IMR-90 (cell line): ENCODE measurements at regions not wholly inside any gene's neighbourhood (a gene's known extent, or its start where the extent isn't known, plus 50 kb on each side); places are given as distances from the start of the nearest gene placed in this dataset.

Source experiments
- ATAC-seq: fragments of 200-7000 bp; cut with Tn5 transposase; 2 replicates; pipeline ENCODE4 v1.9.1; 2020; ENCODE audit warnings: low read depth, mild to moderate bottlenecking, moderate library complexity
- BruUV-seq: library from RNA; stranded (reverse); fragments of 400-500 nt; replicated peaks from 2 replicates; lab custom pipeline; 2021; lab: Mats Ljungman, UMichigan
- CTCF ChIA-PET: fragments of 300-600 bp; formaldehyde crosslinking; extraction: SDS; loops from one replicate; lab custom pipeline; 2021; ENCODE audit warnings: antibody characterized with exemption; lab: Yijun Ruan, JAX
- POLR2A ChIA-PET: fragments of 300-600 bp; sonication (Branson Sonifier 250); formaldehyde crosslinking; loops from one replicate; lab custom pipeline; 2022; ENCODE audit warnings: antibody characterized with exemption; ENCODE audit not compliant: unreplicated experiment; lab: Charles Lee
- DNase-seq: peaks from one replicate; pipeline ENCODE4 v3.0.0; 2013
- H2AFZ ChIP-seq: replicated peaks from 2 replicates; pipeline ENCODE3; 2013; ENCODE audit warnings: low read length, mild to moderate bottlenecking; ENCODE audit not compliant: poor library complexity
- H2AK5ac ChIP-seq: 2 replicates; pipeline ENCODE4 v1.6.1; 2013; ENCODE audit warnings: low read depth, low read length, inconsistent platforms
- H2AK9ac ChIP-seq: replicated peaks from 2 replicates; pipeline ENCODE3; 2013; ENCODE audit warnings: mild to moderate bottlenecking, low read depth, low read length, moderate library complexity; ENCODE audit not compliant: poor library complexity
- H2BK120ac ChIP-seq: 2 replicates; pipeline ENCODE4 v1.6.1; 2013; ENCODE audit warnings: low read depth, low read length, inconsistent platforms
- H2BK15ac ChIP-seq: 3 replicates; pipeline ENCODE4 v1.6.1; 2013; ENCODE audit warnings: low read depth, low read length, inconsistent platforms
- H2BK20ac ChIP-seq: 2 replicates; pipeline ENCODE4 v1.6.1; 2013; ENCODE audit warnings: low read depth, mild to moderate bottlenecking, inconsistent platforms, low read length, moderate library complexity
- H2BK5ac ChIP-seq: 2 replicates; pipeline ENCODE4 v1.6.1; 2013; ENCODE audit warnings: mild to moderate bottlenecking, low read depth, low read length, inconsistent platforms; ENCODE audit not compliant: poor library complexity, severe bottlenecking
- H3K14ac ChIP-seq: replicated peaks from 2 replicates; pipeline ENCODE4 v1.6.1; 2013; ENCODE audit warnings: low read depth, low read length, inconsistent platforms
- H3K18ac ChIP-seq: 2 replicates; pipeline ENCODE4 v1.6.1; 2013; ENCODE audit warnings: low read depth, low read length, control low read depth
- H3K23ac ChIP-seq: 2 replicates; pipeline ENCODE4 v1.6.1; 2013; ENCODE audit warnings: low read depth, low read length, inconsistent platforms
- H3K27ac ChIP-seq: 2 replicates; pipeline ENCODE4 v1.5.1; 2013; ENCODE audit warnings: mild to moderate bottlenecking, control low read depth, low read length; ENCODE audit not compliant: insufficient read depth
- H3K27me3 ChIP-seq: 2 replicates; pipeline ENCODE4 v1.6.1; 2013; ENCODE audit warnings: low read length; ENCODE audit not compliant: control insufficient read depth, insufficient read depth
- H3K36me3 ChIP-seq: 2 replicates; pipeline ENCODE4 v1.6.1; 2013; ENCODE audit warnings: low read length, mixed read lengths; ENCODE audit not compliant: control insufficient read depth, insufficient read depth
- H3K4ac ChIP-seq: 2 replicates; pipeline ENCODE4 v1.6.1; 2013; ENCODE audit warnings: low read depth, low read length, inconsistent platforms
- H3K4me1 ChIP-seq: 2 replicates; pipeline ENCODE4 v1.6.1; 2013; ENCODE audit warnings: low read length, mixed read lengths; ENCODE audit not compliant: control insufficient read depth, insufficient read depth
- H3K4me2 ChIP-seq: 2 replicates; pipeline ENCODE4 v1.6.1; 2013; ENCODE audit warnings: low read depth, mild to moderate bottlenecking, control low read depth, low read length, moderate library complexity
- H3K4me3 ChIP-seq: 2 replicates; pipeline ENCODE4 v1.5.1; 2013; ENCODE audit warnings: low read depth, mild to moderate bottlenecking, control low read depth, low read length, moderate library complexity; ENCODE audit not compliant: insufficient read depth
- H3K56ac ChIP-seq: 2 replicates; pipeline ENCODE4 v1.6.1; 2013; ENCODE audit warnings: low read length, inconsistent platforms; ENCODE audit not compliant: insufficient read depth; ENCODE audit errors: extremely low read depth
- H3K79me1 ChIP-seq, 2 experiments: 2 replicates each; pipeline ENCODE4 v1.6.1; 2013; ENCODE audit warnings: low read length in 2 of 2, inconsistent platforms in 1 of 2, low read depth in 1 of 2
- H3K9ac ChIP-seq: 2 replicates; pipeline ENCODE4 v1.6.1; 2013; ENCODE audit warnings: low read depth, low read length, control low read depth
- H3K9me1 ChIP-seq: 2 replicates; pipeline ENCODE4 v1.6.1; 2013; ENCODE audit warnings: low read length, inconsistent platforms; ENCODE audit not compliant: insufficient read depth
- H3K9me3 ChIP-seq: 2 replicates; pipeline ENCODE4 v1.6.1; 2013; ENCODE audit warnings: low read length; ENCODE audit not compliant: control insufficient read depth, insufficient read depth
- H4K20me1 ChIP-seq: 2 replicates; pipeline ENCODE4 v1.6.1; 2013; ENCODE audit warnings: low read length, inconsistent platforms; ENCODE audit not compliant: insufficient read depth
- H4K5ac ChIP-seq: 2 replicates; pipeline ENCODE4 v1.6.1; 2013; ENCODE audit warnings: mild to moderate bottlenecking, low read depth, low read length, control low read depth
- H4K8ac ChIP-seq, 2 experiments: 2 replicates each; pipeline ENCODE4 v1.6.1; 2013; ENCODE audit warnings: low read depth in 2 of 2, low read length in 2 of 2, control low read depth in 1 of 2, inconsistent platforms in 1 of 2
- H4K91ac ChIP-seq: 2 replicates; pipeline ENCODE4 v1.6.1; 2013; ENCODE audit warnings: low read depth, low read length, inconsistent platforms; ENCODE audit not compliant: insufficient read depth
- BHLHE40 ChIP-seq: fragments of 150-350 bp; IDR thresholded peaks from 2 replicates; pipeline ENCODE4 v1.6.1; 2016; ENCODE audit warnings: mild to moderate bottlenecking, low read depth, low read length
- CEBPB ChIP-seq: IDR thresholded peaks from 2 replicates; pipeline ENCODE4 v1.6.1; 2012; ENCODE audit warnings: low read depth, low read length, improper control_type of control experiment
- CHD1 ChIP-seq: IDR thresholded peaks from 2 replicates; pipeline ENCODE4 v1.6.1; 2012; ENCODE audit warnings: low read depth, low read length, improper control_type of control experiment
- FOS ChIP-seq: fragments of 150-350 bp; IDR thresholded peaks from 2 replicates; pipeline ENCODE4 v1.6.1; 2016; ENCODE audit warnings: low read depth, low read length
- MAFK ChIP-seq: IDR thresholded peaks from 2 replicates; pipeline ENCODE4 v1.6.1; 2012; ENCODE audit warnings: low read depth, low read length, improper control_type of control experiment
- MAZ ChIP-seq: IDR thresholded peaks from 2 replicates; pipeline ENCODE4 v1.6.1; 2012; ENCODE audit warnings: low read depth, mild to moderate bottlenecking, low read length, improper control_type of control experiment, moderate library complexity, borderline replicate concordance
- MXI1 ChIP-seq: IDR thresholded peaks from 2 replicates; pipeline ENCODE4 v1.6.1; 2012; ENCODE audit warnings: low read depth, mild to moderate bottlenecking, low read length, moderate library complexity, borderline replicate concordance
- NFE2L2 ChIP-seq: fragments of 150-350 bp; IDR thresholded peaks from 2 replicates; pipeline ENCODE4 v1.6.1; 2016; ENCODE audit warnings: low read depth, mild to moderate bottlenecking, low read length
- POLR2A ChIP-seq: IDR thresholded peaks from 2 replicates; pipeline ENCODE4 v1.6.1; 2012; ENCODE audit warnings: mild to moderate bottlenecking, low read depth, low read length
- RAD21 ChIP-seq: IDR thresholded peaks from 2 replicates; pipeline ENCODE4 v1.6.1; 2012; ENCODE audit warnings: low read length, improper control_type of control experiment
- RCOR1 ChIP-seq: IDR thresholded peaks from 2 replicates; pipeline ENCODE4 v1.6.1; 2012; ENCODE audit warnings: mild to moderate bottlenecking, low read length, improper control_type of control experiment; ENCODE audit not compliant: insufficient replicate concordance
- RFX5 ChIP-seq: IDR thresholded peaks from 2 replicates; pipeline ENCODE4 v1.8.0; 2012; ENCODE audit warnings: low read depth, mild to moderate bottlenecking, low read length, moderate library complexity
- SMC3 ChIP-seq: fragments of 150-350 bp; IDR thresholded peaks from 2 replicates; pipeline ENCODE4 v1.6.1; 2016; ENCODE audit warnings: low read depth, mild to moderate bottlenecking, antibody characterized with exemption, low read length, moderate library complexity
- USF2 ChIP-seq: fragments of 150-350 bp; IDR thresholded peaks from 2 replicates; pipeline ENCODE4 v1.6.1; 2017; ENCODE audit warnings: mild to moderate bottlenecking, antibody characterized with exemption, low read length, low read depth
- dilution Hi-C: fragments of 300-500 bp; cut with HindIII; formaldehyde crosslinking; loops from one replicate; pipeline ENCODE4 v1.14.3; 2018; ENCODE audit warnings: low sequenced_read_pairs; ENCODE audit not compliant: unreplicated experiment
- in situ Hi-C: fragments of 300-500 bp; cut with MboI; formaldehyde crosslinking; loops from 3 replicates; pipeline ENCODE4 v1.14.3; 2019; ENCODE audit warnings: low sequenced_read_pairs, inconsistent platforms, mixed read lengths
- intact Hi-C: fragments of 100-400 bp; cut with micrococcal nuclease; formaldehyde crosslinking; loops from 2 replicates; pipeline ENCODE4 v1.10.0; 2022
- TF ChIP-seq, protein P1 (sequence below): conservative IDR thresholded peaks from 2 replicates; pipeline ENCODE4 v1.5.1; 2012; ENCODE audit warnings: mild to moderate bottlenecking, low read depth, low read length, improper control_type of control experiment
- TF ChIP-seq, protein P2 (sequence below): fragments of 150-350 bp; IDR thresholded peaks from 2 replicates; pipeline ENCODE4 v1.6.1; 2016; ENCODE audit warnings: low read depth, mild to moderate bottlenecking, low read length, moderate library complexity, borderline replicate concordance

- CTCF ChIA-PET = no interaction called here
Measured at GRCh38 chr3:27990324-27990723, 251.1 kb upstream of the CMC1 start.

More at GRCh38 chr3:27990324-27990723, 251.1 kb upstream of the CMC1 start:
- DNase-seq (no peak), ATAC-seq (no peak)
- H2AFZ ChIP-seq = no peak overlapping the region
- no peak overlapping the region for H4K5ac ChIP-seq
- no peaks in the 10 kb centered on the region for H3K9me1 ChIP-seq
- in situ Hi-C loops (no loop called here), dilution Hi-C loops (no loop called here), intact Hi-C loops (no loop called here)
- POLR2A ChIA-PET = no interaction called here
- H2BK5ac ChIP-seq = no peak overlapping the region
- H2BK15ac ChIP-seq = no peak overlapping the region
- H4K91ac ChIP-seq = no peak overlapping the region
- no peak overlapping the region for H3K23ac ChIP-seq
- H3K4me2 ChIP-seq = no peak overlapping the region
- no peak overlapping the region for H3K56ac ChIP-seq
- no peaks in the 10 kb centered on the region; the same call in 1 of the 2 replicates for H3K27me3 ChIP-seq
- no peaks in the 10 kb centered on the region for H3K36me3 ChIP-seq
- no peak overlapping the region for H2AK9ac ChIP-seq
- H3K4me1 ChIP-seq = no peaks in the 10 kb centered on the region
- no peaks in the 10 kb centered on the region for H3K79me1 ChIP-seq
- H3K4me3 ChIP-seq = no peak overlapping the region
- no peak overlapping the region for H2AK5ac ChIP-seq
- H2BK20ac ChIP-seq = no peak overlapping the region
- no peak overlapping the region for H3K4ac ChIP-seq
- BruUV-seq = no TSS peak
- H4K8ac ChIP-seq = no peak overlapping the region
- no peak overlapping the region for H3K27ac ChIP-seq
- H2BK120ac ChIP-seq = no peak overlapping the region
- no peaks in the 10 kb centered on the region for H3K9me3 ChIP-seq
- no peak overlapping the region for H3K14ac ChIP-seq
- no peak overlapping the region for H3K9ac ChIP-seq
- no peak overlapping the region for H3K18ac ChIP-seq
- no peak for TF ChIP-seq NFE2L2
- no peak for TF ChIP-seq FOS
- no peak for TF ChIP-seq POLR2A
- TF ChIP-seq RAD21 = no peak
- TF ChIP-seq, protein P1, sequence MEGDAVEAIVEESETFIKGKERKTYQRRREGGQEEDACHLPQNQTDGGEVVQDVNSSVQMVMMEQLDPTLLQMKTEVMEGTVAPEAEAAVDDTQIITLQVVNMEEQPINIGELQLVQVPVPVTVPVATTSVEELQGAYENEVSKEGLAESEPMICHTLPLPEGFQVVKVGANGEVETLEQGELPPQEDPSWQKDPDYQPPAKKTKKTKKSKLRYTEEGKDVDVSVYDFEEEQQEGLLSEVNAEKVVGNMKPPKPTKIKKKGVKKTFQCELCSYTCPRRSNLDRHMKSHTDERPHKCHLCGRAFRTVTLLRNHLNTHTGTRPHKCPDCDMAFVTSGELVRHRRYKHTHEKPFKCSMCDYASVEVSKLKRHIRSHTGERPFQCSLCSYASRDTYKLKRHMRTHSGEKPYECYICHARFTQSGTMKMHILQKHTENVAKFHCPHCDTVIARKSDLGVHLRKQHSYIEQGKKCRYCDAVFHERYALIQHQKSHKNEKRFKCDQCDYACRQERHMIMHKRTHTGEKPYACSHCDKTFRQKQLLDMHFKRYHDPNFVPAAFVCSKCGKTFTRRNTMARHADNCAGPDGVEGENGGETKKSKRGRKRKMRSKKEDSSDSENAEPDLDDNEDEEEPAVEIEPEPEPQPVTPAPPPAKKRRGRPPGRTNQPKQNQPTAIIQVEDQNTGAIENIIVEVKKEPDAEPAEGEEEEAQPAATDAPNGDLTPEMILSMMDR = no peak
- TF ChIP-seq, protein P2, sequence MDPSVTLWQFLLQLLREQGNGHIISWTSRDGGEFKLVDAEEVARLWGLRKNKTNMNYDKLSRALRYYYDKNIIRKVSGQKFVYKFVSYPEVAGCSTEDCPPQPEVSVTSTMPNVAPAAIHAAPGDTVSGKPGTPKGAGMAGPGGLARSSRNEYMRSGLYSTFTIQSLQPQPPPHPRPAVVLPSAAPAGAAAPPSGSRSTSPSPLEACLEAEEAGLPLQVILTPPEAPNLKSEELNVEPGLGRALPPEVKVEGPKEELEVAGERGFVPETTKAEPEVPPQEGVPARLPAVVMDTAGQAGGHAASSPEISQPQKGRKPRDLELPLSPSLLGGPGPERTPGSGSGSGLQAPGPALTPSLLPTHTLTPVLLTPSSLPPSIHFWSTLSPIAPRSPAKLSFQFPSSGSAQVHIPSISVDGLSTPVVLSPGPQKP = no peak
- no peak for TF ChIP-seq BHLHE40
- no peak for TF ChIP-seq MXI1
- no peak for TF ChIP-seq SMC3
- TF ChIP-seq USF2 = no peak
- no peak for TF ChIP-seq RFX5
- TF ChIP-seq MAZ = no peak
- no peak for TF ChIP-seq CEBPB
- TF ChIP-seq CHD1 = no peak
- TF ChIP-seq MAFK = no peak
- no peak for TF ChIP-seq RCOR1
- no peaks in the 10 kb centered on the region for H4K20me1 ChIP-seq
